HepG2 (cell line): ENCODE measurements at regions not wholly inside any gene's neighbourhood (a gene's known extent, or its start where the extent isn't known, plus 50 kb on each side); places are given as distances from the start of the nearest gene placed in this dataset.

ENCODE experiments used
- ATAC-seq: fragments of 200-7000 bp; cut with Tn5 transposase; 3 replicates; pipeline ENCODE4 v1.9.1; 2020; ENCODE audit warnings: mild to moderate bottlenecking, moderate library complexity
- BruUV-seq: library from RNA; stranded (reverse); fragments of 400-500 nt; replicated peaks from 2 replicates; lab custom pipeline; 2021; lab: Mats Ljungman, UMichigan
- CTCF ChIA-PET: fragments of 300-600 bp; formaldehyde crosslinking; extraction: SDS; loops from one replicate; lab custom pipeline; 2021; ENCODE audit warnings: low total read pairs, inconsistent platforms, low intra/inter-chr PET ratio; lab: Yijun Ruan, JAX
- POLR2A ChIA-PET: fragments of 350-600 bp; sonication (Branson Sonifier 250); formaldehyde crosslinking; loops from one replicate; lab custom pipeline; 2020; ENCODE audit warnings: antibody characterized with exemption, inconsistent platforms; lab: Yijun Ruan, JAX
- DNase-seq: peaks from one replicate; pipeline ENCODE4 v3.0.0-alpha.2; 2015; ENCODE audit warnings: low spot score
- FAIRE-seq: peaks from 3 replicates; lab custom pipeline; 2011; peaks lifted over from hg19 to GRCh38; lab: Jason Lieb, UNC
- H2AFZ ChIP-seq: one replicate; pipeline ENCODE4 v1.6.1; 2011; ENCODE audit warnings: low read length, inconsistent platforms
- H3K27ac ChIP-seq: fragments of 300-600 bp; 3 replicates; pipeline ENCODE4 v1.8.0; 2011; ENCODE audit warnings: mixed run types, mild to moderate bottlenecking, mixed read lengths, low read length, inconsistent platforms; ENCODE audit not compliant: insufficient read depth; ENCODE audit errors: extremely low read length
- H3K27me3 ChIP-seq, 2 experiments: fragments of 200-600 bp in 1 of 2; 2 replicates in 1 of 2; 3 replicates in 1 of 2; pipeline versions ENCODE4 v1.6.0 to v1.8.0; 2011; ENCODE audit warnings: low read length in 2 of 2, mild to moderate bottlenecking in 2 of 2, moderate library complexity in 2 of 2, inconsistent platforms in 1 of 2; ENCODE audit not compliant: insufficient read depth in 2 of 2, control insufficient read depth in 1 of 2
- H3K36me3 ChIP-seq, 2 experiments: fragments of 200-600 bp in 1 of 2; replicated peaks in 1 of 2; 2 replicates in 1 of 2; 3 replicates in 1 of 2; pipeline versions ENCODE4 v1.5.1 to v1.8.0; 2011; ENCODE audit warnings: low read length in 2 of 2, inconsistent platforms in 1 of 2; ENCODE audit not compliant: insufficient read depth in 2 of 2, control insufficient read depth in 1 of 2
- H3K4me1 ChIP-seq: 2 replicates; pipeline ENCODE4 v1.5.1; 2012; ENCODE audit warnings: low read length, inconsistent platforms; ENCODE audit not compliant: insufficient read depth
- H3K4me2 ChIP-seq: 2 replicates; pipeline ENCODE4 v1.6.0; 2011; ENCODE audit warnings: low read depth, low read length, inconsistent platforms
- H3K4me3 ChIP-seq, 3 experiments: fragments of 200-600 bp in 1 of 3; sonication (generic), shearing (Covaris generic) in 1 of 3; replicated peaks in 1 of 3; 2 replicates each; pipeline ENCODE4 v1.5.1; 2011 to 2016; ENCODE audit warnings: low read length in 3 of 3, inconsistent platforms in 2 of 3, low read depth in 2 of 3, mild to moderate bottlenecking in 2 of 3, control low read depth in 1 of 3, mixed read lengths in 1 of 3; ENCODE audit not compliant: insufficient read depth in 1 of 3
- H3K79me2 ChIP-seq: one replicate; pipeline ENCODE4 v1.6.1; 2011; ENCODE audit warnings: low read length, inconsistent platforms; ENCODE audit not compliant: insufficient read depth
- H3K9ac ChIP-seq: 2 replicates; pipeline ENCODE4 v1.6.0; 2011; ENCODE audit warnings: mild to moderate bottlenecking, low read depth, low read length, inconsistent platforms; ENCODE audit not compliant: insufficient read depth
- H3K9me3 ChIP-seq: 2 replicates; pipeline ENCODE4 v1.5.1; 2012; ENCODE audit warnings: mild to moderate bottlenecking, low read length
- H4K20me1 ChIP-seq: 2 replicates; pipeline ENCODE4 v1.6.0; 2011; ENCODE audit warnings: inconsistent platforms, mild to moderate bottlenecking, low read length, moderate library complexity; ENCODE audit not compliant: insufficient read depth
- HNRNPLL ChIP-seq: fragments of 200-400 bp; formaldehyde crosslinking; IDR thresholded peaks from 2 replicates; pipeline ENCODE4 v1.6.1; 2017; ENCODE audit warnings: mild to moderate bottlenecking, low read depth, low read length; ENCODE audit not compliant: poor library complexity, severe bottlenecking
- KAT8 ChIP-seq: IDR thresholded peaks from 2 replicates; pipeline ENCODE4 v1.6.1; 2016; ENCODE audit warnings: missing genetic modification reagents, missing compliant biosample characterization
- RCOR2 ChIP-seq: IDR thresholded peaks from 2 replicates; pipeline ENCODE4 v1.6.1; 2016; ENCODE audit warnings: missing biosample characterization, missing genetic modification reagents
- ZHX1 ChIP-seq: sonication (generic); formaldehyde crosslinking; IDR thresholded peaks from 2 replicates; pipeline ENCODE4 v1.8.1; 2022; ENCODE audit warnings: low read depth, mild to moderate bottlenecking, missing genetic modification reagents
- ZNF230 ChIP-seq: sonication (generic); formaldehyde crosslinking; IDR thresholded peaks from 2 replicates; pipeline ENCODE4 v1.4.0; 2020; ENCODE audit warnings: mild to moderate bottlenecking, missing genetic modification reagents
- ZNF382 ChIP-seq: sonication (generic); formaldehyde crosslinking; IDR thresholded peaks from 2 replicates; pipeline ENCODE4 v1.5.0; 2020; ENCODE audit warnings: missing genetic modification reagents, mild to moderate bottlenecking, borderline replicate concordance
- WGBS: methylation state at CpG from one replicate; pipeline ENCODE4 v1.1.6; 2017; ENCODE audit warnings: low lambda C conversion rate; 5-methylcytosine and 5-hydroxymethylcytosine counted together
- in situ Hi-C: cut with HindIII; loops from 2 replicates; pipeline ENCODE4 v1.10.0; 2017; ENCODE audit warnings: low pct_unique_long_range_greater_than_20kb; ENCODE audit not compliant: extremely low pct_ligation_motif_present
- intact Hi-C: fragments of 100-400 bp; cut with micrococcal nuclease; formaldehyde crosslinking; loops from one replicate; pipeline ENCODE4 v1.10.0; 2022; ENCODE audit not compliant: unreplicated experiment
- TF ChIP-seq, protein P1 (sequence below): sonication (generic); formaldehyde crosslinking; IDR thresholded peaks from 2 replicates; pipeline ENCODE4 v1.8.0; 2022; ENCODE audit warnings: mild to moderate bottlenecking, missing genetic modification reagents, borderline replicate concordance

GRCh38 chr2:53436882-53437281 lies 330.7 kb upstream of the CHAC2 start:
- intact Hi-C loops (no loop called here), in situ Hi-C loops (no loop called here)
- H3K79me2 ChIP-seq: no peaks in the 10 kb centered on the region
- no TSS peak for BruUV-seq
- 28% methylated on average over 4 of the region's 4 CpGs for WGBS
- H3K4me1 ChIP-seq: no peaks in the 10 kb centered on the region
- H3K36me3 ChIP-seq: no peaks in the 10 kb centered on the region
- FAIRE-seq (no peak), DNase-seq (no peak), ATAC-seq (no peak)
- POLR2A ChIA-PET: no interaction called here
- TF ChIP-seq ZNF382 (CRISPR knock-in tag) (no peak), ZHX1 (no peak), HNRNPLL (no peak), RCOR2 (CRISPR knock-in tag) (no peak), KAT8 (CRISPR knock-in tag) (no peak), ZNF230 (no peak)
- TF ChIP-seq, protein P1, sequence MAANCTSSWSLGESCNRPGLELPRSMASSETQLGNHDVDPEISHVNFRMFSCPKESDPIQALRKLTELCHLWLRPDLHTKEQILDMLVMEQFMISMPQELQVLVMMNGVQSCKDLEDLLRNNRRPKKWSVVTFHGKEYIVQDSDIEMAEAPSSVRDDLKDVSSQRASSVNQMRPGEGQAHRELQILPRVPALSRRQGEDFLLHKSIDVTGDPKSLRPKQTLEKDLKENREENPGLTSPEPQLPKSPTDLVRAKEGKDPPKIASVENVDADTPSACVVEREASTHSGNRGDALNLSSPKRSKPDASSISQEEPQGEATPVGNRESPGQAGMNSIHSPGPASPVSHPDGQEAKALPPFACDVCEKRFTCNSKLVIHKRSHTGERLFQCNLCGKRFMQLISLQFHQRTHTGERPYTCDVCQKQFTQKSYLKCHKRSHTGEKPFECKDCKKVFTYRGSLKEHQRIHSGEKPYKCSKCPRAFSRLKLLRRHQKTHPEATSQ: no peak
- no peak overlapping the region for H3K4me2 ChIP-seq
- H3K27ac ChIP-seq: no peak overlapping the region
- H3K9ac ChIP-seq: no peak overlapping the region
- H3K4me3 ChIP-seq: no peak overlapping the region
- CTCF ChIA-PET: no interaction called here
- H3K27me3 ChIP-seq: no peaks in the 10 kb centered on the region
- no peaks in the 10 kb centered on the region for H3K9me3 ChIP-seq
- no peaks in the 10 kb centered on the region for H4K20me1 ChIP-seq
- H2AFZ ChIP-seq: no peak overlapping the region
